ENCODE measurements at regions not wholly inside any gene's neighbourhood (a gene's known extent, or its start where the extent isn't known, plus 50 kb on each side); places are given as distances from the start of the nearest gene placed in this dataset.
"Not testable (repeated sequence)": the region's sequence is repeated elsewhere in the genome, so short reads cannot be mapped to it uniquely, and the experiment has no call there.

- Histone ChIP-seq H3K9ac (ENCODE audit: low read depth, low read length) (no peak overlapping the region), H3K36me3 (ENCODE audit: insufficient read depth, low read length) (no peaks in the 10 kb centered on the region), H3K4me3 (ENCODE audit: low read length) (no peak overlapping the region), H3K27me3 (ENCODE audit: control insufficient read depth, insufficient read depth, low read length) (peaks cover 79% of the 10 kb centered on the region), H3K4me1 (ENCODE audit: control insufficient read depth, insufficient read depth, low read length) (no peaks in the 10 kb centered on the region), H3K9me3 (replicated peaks; ENCODE audit: low read length) (no peaks in the 10 kb centered on the region), H3K4me2 (ENCODE audit: low read length) (no peak overlapping the region)
Measured at GRCh38 chr10:100655760-100656421, 89.5 kb upstream of the PAX2 start.

GRCh38 chr10:100656454-100656853 lies 88.9 kb upstream of the PAX2 start:
- H3K4me2 ChIP-seq (ENCODE audit: low read length) = peak overlapping the region; percentile 33
- H3K9ac ChIP-seq (ENCODE audit: low read depth, low read length) = no peak overlapping the region
- peaks cover 82% of the 10 kb centered on the region for H3K27me3 ChIP-seq (ENCODE audit: control insufficient read depth, insufficient read depth, low read length)
- H3K36me3 ChIP-seq (ENCODE audit: insufficient read depth, low read length) = no peaks in the 10 kb centered on the region
- H3K4me3 ChIP-seq (ENCODE audit: low read length) = no peak overlapping the region
- no peaks in the 10 kb centered on the region for H3K9me3 ChIP-seq (replicated peaks; ENCODE audit: low read length)
- H3K4me1 ChIP-seq (ENCODE audit: control insufficient read depth, insufficient read depth, low read length) = no peaks in the 10 kb centered on the region

DNA sequence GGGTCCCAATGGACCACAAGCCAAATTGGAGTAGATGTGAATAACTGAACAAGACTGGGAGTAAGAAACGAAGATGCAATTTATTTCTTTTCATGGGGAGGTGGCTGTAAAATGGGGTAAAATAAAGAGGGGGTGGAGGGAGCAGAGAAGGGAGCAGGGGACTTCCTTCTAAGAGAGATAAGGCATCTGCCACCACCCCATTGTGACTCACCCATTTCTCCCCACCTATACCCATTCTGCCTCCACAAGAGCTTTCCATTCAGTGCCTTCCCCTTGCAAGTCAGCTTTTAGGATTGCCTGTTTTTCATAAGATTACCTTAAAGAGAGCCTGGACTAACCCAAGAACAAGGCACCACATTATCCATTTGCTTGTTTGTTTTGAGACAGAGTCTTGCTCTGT lies 87.1 kb upstream of the PAX2 start:
- Histone ChIP-seq H3K4me1 (ENCODE audit: control insufficient read depth, insufficient read depth, low read length) (no peaks in the 10 kb centered on the region), H3K27me3 (ENCODE audit: control insufficient read depth, insufficient read depth, low read length) (peaks cover 85% of the 10 kb centered on the region)

DNA sequence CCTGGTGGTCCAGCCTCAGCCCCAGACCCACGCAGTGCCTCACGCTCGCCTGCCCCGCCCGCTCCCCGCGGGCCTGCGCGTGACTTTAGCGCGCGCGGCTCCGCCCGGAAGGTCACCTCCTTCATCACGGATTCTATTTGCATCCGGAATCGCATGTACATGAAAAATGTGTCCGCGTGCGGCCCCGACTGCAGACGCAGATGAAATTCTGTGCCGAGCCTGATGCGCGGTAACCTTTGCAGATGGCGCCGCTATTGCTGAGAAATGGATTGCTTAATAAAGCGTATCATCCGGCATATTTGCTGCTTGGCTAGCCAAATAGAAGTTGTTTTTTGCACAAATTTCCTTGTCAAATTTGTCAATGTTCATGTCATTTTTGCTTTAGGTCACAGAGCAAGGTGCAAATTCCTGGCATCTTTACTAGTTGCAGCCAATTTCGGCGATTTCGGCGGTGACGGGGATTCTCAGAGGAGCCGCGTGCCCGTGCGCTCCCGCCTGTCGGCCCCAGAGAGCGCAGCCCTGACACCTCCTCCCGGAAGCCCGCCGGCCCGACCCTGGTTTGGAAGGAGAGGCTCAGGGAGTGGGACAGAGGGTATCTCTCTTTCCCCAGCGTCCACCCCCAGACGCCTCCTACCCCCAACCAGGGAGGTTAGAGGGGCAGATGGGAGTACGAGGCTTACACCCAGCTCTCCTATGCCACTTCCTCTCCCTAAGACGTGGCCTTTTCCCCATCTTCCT lies 85.9 kb upstream of the PAX2 start:
- Histone ChIP-seq H3K4me2 (ENCODE audit: low read length) (no peak overlapping the region), H3K36me3 (ENCODE audit: insufficient read depth, low read length) (no peaks in the 10 kb centered on the region), H3K4me3 (ENCODE audit: low read length) (no peak overlapping the region), H3K27me3 (ENCODE audit: control insufficient read depth, insufficient read depth, low read length) (peaks cover 86% of the 10 kb centered on the region), H3K9ac (ENCODE audit: low read depth, low read length) (no peak overlapping the region), H3K9me3 (replicated peaks; ENCODE audit: low read length) (no peaks in the 10 kb centered on the region), H3K4me1 (ENCODE audit: control insufficient read depth, insufficient read depth, low read length) (no peaks in the 10 kb centered on the region)

More for the DNA sequence above, 87.1 kb upstream of the PAX2 start:
- Histone ChIP-seq H3K9ac (ENCODE audit: low read depth, low read length) (no peak overlapping the region), H3K4me3 (ENCODE audit: low read length) (no peak overlapping the region), H3K4me2 (ENCODE audit: low read length) (no peak overlapping the region), H3K9me3 (replicated peaks; ENCODE audit: low read length) (no peaks in the 10 kb centered on the region), H3K36me3 (ENCODE audit: insufficient read depth, low read length) (no peaks in the 10 kb centered on the region)

DNA sequence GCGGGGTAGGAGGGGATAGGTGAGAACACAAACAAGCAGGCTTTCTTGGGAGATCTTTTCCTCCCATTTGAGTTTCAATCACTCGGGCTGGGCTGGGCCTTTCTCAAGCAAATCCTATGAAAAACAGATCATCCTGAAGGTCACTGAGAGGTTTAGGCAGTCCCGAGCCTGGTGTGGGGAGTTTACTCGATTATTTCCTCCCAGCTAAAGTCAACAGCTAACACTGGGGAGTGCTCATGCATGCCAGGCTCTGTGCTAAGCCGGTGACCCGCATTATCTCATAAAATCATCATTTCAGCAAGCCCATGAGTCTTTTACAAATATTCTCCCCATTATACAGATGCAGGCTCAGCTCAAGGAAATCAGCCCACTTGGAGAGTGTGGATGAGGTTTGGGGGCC lies 85.0 kb upstream of the PAX2 start:
- H3K4me3 ChIP-seq (ENCODE audit: low read length) = no peak overlapping the region
- no peaks in the 10 kb centered on the region for H3K36me3 ChIP-seq (ENCODE audit: insufficient read depth, low read length)
- no peaks in the 10 kb centered on the region for H3K9me3 ChIP-seq (replicated peaks; ENCODE audit: low read length)
- no peaks in the 10 kb centered on the region for H3K4me1 ChIP-seq (ENCODE audit: control insufficient read depth, insufficient read depth, low read length)
- H3K4me2 ChIP-seq (ENCODE audit: low read length) = no peak overlapping the region
- no peak overlapping the region for H3K9ac ChIP-seq (ENCODE audit: low read depth, low read length)
- H3K27me3 ChIP-seq (ENCODE audit: control insufficient read depth, insufficient read depth, low read length) = peaks cover 84% of the 10 kb centered on the region

- H3K4me1 ChIP-seq (ENCODE audit: control insufficient read depth, insufficient read depth, low read length) = no peaks in the 10 kb centered on the region
- H3K4me3 ChIP-seq (ENCODE audit: low read length) = no peak overlapping the region
- peaks cover 78% of the 10 kb centered on the region for H3K27me3 ChIP-seq (ENCODE audit: control insufficient read depth, insufficient read depth, low read length)
- H3K36me3 ChIP-seq (ENCODE audit: insufficient read depth, low read length) = no peaks in the 10 kb centered on the region
- no peak overlapping the region for H3K4me2 ChIP-seq (ENCODE audit: low read length)
- no peak overlapping the region for H3K9ac ChIP-seq (ENCODE audit: low read depth, low read length)
- no peaks in the 10 kb centered on the region for H3K9me3 ChIP-seq (replicated peaks; ENCODE audit: low read length)
Measured at GRCh38 chr10:100660945-100661344, 84.4 kb upstream of the PAX2 start.

DNA sequence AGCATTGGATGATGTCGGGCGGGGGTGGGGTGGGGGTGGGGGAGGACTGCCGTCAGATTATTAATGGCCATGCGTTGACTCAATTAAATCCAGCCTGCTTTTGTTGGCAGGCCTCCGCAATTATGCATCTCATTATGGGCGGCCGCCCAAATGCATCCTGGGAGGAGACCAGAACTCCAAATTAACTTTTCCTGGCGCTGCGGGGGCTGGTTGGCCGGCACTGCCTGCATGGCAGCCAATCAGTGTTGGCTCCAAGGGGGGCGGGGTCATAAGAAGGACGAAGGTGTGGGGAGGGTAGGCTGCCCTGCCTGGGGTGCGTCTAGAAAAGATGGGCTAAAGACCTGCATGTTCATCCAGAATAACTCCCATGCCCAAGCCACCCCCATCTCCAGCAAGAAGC lies 83.9 kb upstream of the PAX2 start:
- Histone ChIP-seq H3K4me2 (ENCODE audit: low read length) (no peak overlapping the region), H3K27me3 (ENCODE audit: control insufficient read depth, insufficient read depth, low read length) (peaks cover 76% of the 10 kb centered on the region), H3K4me3 (ENCODE audit: low read length) (no peak overlapping the region), H3K4me1 (ENCODE audit: control insufficient read depth, insufficient read depth, low read length) (no peaks in the 10 kb centered on the region), H3K9me3 (replicated peaks; ENCODE audit: low read length) (no peaks in the 10 kb centered on the region), H3K36me3 (ENCODE audit: insufficient read depth, low read length) (no peaks in the 10 kb centered on the region), H3K9ac (ENCODE audit: low read depth, low read length) (no peak overlapping the region)

DNA sequence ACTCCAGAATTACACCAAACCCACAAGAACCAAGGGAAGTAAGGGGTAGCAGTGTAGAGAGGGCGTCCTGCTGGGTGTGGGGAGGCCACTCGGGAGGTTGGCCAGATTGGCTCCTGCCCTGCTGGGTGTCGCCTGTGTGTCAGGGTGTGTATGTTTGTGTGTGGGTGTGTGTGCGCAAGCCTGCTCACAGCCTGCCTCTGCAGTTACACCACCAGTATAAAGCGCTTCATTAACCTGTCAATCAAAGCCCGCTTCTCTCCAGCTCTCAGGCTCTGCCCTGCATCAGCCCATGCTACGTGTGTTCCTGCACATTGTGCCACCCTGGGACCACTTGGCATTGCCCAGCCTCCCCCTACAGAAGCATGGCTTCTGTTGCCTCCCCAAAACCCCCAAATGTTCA lies 83.3 kb upstream of the PAX2 start:
- Histone ChIP-seq H3K9me3 (replicated peaks; ENCODE audit: low read length) (no peaks in the 10 kb centered on the region), H3K27me3 (ENCODE audit: control insufficient read depth, insufficient read depth, low read length) (peaks cover 74% of the 10 kb centered on the region), H3K4me2 (ENCODE audit: low read length) (no peak overlapping the region), H3K4me1 (ENCODE audit: control insufficient read depth, insufficient read depth, low read length) (no peaks in the 10 kb centered on the region), H3K9ac (ENCODE audit: low read depth, low read length) (no peak overlapping the region), H3K36me3 (ENCODE audit: insufficient read depth, low read length) (no peaks in the 10 kb centered on the region), H3K4me3 (ENCODE audit: low read length) (no peak overlapping the region)

DNA sequence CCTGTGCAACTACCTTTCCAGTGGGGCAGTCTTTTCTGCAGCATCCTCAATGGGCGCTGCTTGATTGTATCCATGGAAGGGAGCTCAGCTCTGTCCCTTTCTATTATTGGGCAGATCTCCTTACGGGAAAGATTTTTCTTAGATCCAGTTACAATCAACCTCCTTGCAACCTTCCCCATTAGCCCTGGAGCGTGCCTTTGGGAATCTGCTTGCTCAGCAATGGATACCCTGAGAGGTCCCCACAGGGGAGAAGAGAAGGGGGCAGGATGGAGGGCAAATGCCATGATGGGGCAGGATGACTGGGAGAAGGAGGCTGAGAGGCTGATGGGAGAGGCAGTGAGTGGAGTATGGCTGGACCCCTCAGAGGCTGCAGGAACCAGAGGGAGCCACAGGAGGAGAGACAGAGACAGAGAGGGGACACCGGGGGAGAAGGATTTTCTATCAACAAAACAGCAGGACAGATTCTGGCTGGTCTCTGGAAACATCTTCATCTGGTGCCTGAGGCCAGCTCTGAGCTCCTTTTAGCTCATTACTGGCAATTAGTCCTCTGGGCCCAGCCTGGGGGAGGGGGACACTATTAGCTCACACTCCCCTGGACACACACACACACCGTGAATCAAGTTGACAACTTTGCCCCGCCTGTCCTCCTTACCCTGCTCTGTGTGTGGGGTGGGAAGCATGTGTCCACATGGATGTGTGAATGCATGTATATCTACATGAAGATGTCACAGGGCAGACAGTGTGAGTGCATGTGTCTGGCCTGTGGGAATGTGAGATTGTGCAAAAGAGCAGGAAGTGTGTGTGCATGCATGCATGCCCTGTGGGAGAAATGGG lies 80.8 kb upstream of the PAX2 start:
- no peaks in the 10 kb centered on the region for H3K9me3 ChIP-seq (replicated peaks; ENCODE audit: low read length)
- no peak overlapping the region for H3K9ac ChIP-seq (ENCODE audit: low read depth, low read length)
- H3K4me3 ChIP-seq (ENCODE audit: low read length) = no peak overlapping the region
- no peaks in the 10 kb centered on the region for H3K36me3 ChIP-seq (ENCODE audit: insufficient read depth, low read length)
- H3K27me3 ChIP-seq (ENCODE audit: control insufficient read depth, insufficient read depth, low read length) = peaks cover 71% of the 10 kb centered on the region
- no peaks in the 10 kb centered on the region for H3K4me1 ChIP-seq (ENCODE audit: control insufficient read depth, insufficient read depth, low read length)
- H3K4me2 ChIP-seq (ENCODE audit: low read length) = no peak overlapping the region

DNA sequence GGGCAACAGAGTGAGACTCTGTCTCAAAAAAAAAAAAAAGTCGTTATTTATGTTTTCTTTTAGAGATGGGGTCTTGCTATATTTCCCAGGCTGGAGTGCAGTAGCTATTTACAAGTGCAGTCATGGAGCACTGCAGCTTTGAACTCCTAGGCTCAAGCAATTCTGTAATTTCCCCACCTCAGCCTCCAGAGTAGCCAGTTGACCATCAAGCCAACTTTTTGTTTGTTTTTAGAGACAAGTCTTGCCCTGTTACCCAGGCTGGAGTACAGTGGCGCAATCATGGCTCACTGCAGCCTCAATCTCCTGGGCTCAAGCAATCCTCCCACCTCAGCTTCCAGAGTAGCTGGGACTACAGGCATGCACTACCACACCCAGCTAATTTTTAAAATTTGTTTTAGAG lies 78.7 kb upstream of the PAX2 start:
- H3K36me3 ChIP-seq (ENCODE audit: insufficient read depth, low read length); H3K4me2 ChIP-seq (ENCODE audit: low read length); H3K4me1 ChIP-seq (ENCODE audit: control insufficient read depth, insufficient read depth, low read length); H3K9ac ChIP-seq (ENCODE audit: low read depth, low read length); H3K9me3 ChIP-seq (replicated peaks; ENCODE audit: low read length); H3K4me3 ChIP-seq (ENCODE audit: low read length): not testable (repeated sequence)
- peaks cover 74% of the 10 kb centered on the region for H3K27me3 ChIP-seq (ENCODE audit: control insufficient read depth, insufficient read depth, low read length)

DNA sequence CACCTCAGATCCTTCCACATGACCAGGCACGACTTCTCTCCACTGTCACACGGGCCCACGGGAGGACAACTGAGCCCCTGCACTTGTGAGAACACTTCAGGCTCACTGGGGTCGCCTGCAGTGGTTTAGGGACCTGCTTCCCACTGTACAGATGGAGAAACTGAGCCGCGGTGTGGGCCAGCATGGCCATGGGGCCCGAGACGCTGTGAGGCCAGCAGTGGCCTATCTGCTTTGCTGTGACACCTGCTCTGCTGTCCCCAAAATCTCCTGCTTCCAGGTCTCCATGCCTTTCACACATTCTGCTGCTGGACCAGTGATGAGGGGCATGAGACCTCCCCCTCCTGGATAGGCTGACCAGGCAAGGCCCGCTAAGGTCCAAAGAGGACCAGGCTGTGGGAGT lies 75.8 kb upstream of the PAX2 start:
- Histone ChIP-seq H3K4me1 (ENCODE audit: control insufficient read depth, insufficient read depth, low read length) (no peaks in the 10 kb centered on the region), H3K9me3 (replicated peaks; ENCODE audit: low read length) (no peaks in the 10 kb centered on the region), H3K9ac (ENCODE audit: low read depth, low read length) (no peak overlapping the region), H3K4me2 (ENCODE audit: low read length) (no peak overlapping the region), H3K36me3 (ENCODE audit: insufficient read depth, low read length) (no peaks in the 10 kb centered on the region), H3K27me3 (ENCODE audit: control insufficient read depth, insufficient read depth, low read length) (peaks cover 74% of the 10 kb centered on the region), H3K4me3 (ENCODE audit: low read length) (no peak overlapping the region)
